NCI-H146 treated with DMSO at 0.1 percent for 48 hours (cell line): ENCODE measurements at regions not wholly inside any gene's neighbourhood (a gene's known extent, or its start where the extent isn't known, plus 50 kb on each side); places are given as distances from the start of the nearest gene placed in this dataset.

ENCODE experiments used
- DNase-seq: peaks from one replicate; lab custom pipeline; 2025; ENCODE audit not compliant: unreplicated experiment; lab: John Stamatoyannopoulos, UW

- no peak for DNase-seq
Observed at GRCh38 chr6:40196135-40196518, 261.9 kb upstream of the MOCS1 start.

GRCh38 chr6:40195428-40196134, 261.3 kb upstream of the MOCS1 start:
- DNase-seq, result no peak

GRCh38 chr6:40194447-40195170, 260.3 kb upstream of the MOCS1 start:
- DNase-seq, result no peak

- no peak for DNase-seq
Observed at GRCh38 chr6:40192516-40192915, 258.3 kb upstream of the MOCS1 start.

GRCh38 chr6:40188931-40189330, 254.7 kb upstream of the MOCS1 start:
- no peak for DNase-seq

- no peak for DNase-seq
Observed at GRCh38 chr6:40187535-40188144, 253.4 kb upstream of the MOCS1 start.

GRCh38 chr6:40185486-40185885, 251.2 kb upstream of the MOCS1 start:
- DNase-seq, result no peak

- DNase-seq, result no peak
Observed at GRCh38 chr6:40183902-40184301, 249.6 kb upstream of the MOCS1 start.

GRCh38 chr6:40181367-40181766, 247.1 kb upstream of the MOCS1 start:
- no peak for DNase-seq

- no peak for DNase-seq
Observed at GRCh38 chr6:40180271-40180670, 246.0 kb upstream of the MOCS1 start.

- DNase-seq, result no peak
Observed at GRCh38 chr6:40179496-40179895, 245.2 kb upstream of the MOCS1 start.

- no peak for DNase-seq
Observed at GRCh38 chr6:40177598-40177997, 243.3 kb upstream of the MOCS1 start.

- no peak for DNase-seq
Observed at GRCh38 chr6:40176152-40176551, 241.9 kb upstream of the MOCS1 start.

- no peak for DNase-seq
Observed at GRCh38 chr6:40172272-40172671, 238.0 kb upstream of the MOCS1 start.

- DNase-seq, result no peak
Observed at GRCh38 chr6:40171343-40171742, 237.1 kb upstream of the MOCS1 start.

GRCh38 chr6:40170856-40171255, 236.6 kb upstream of the MOCS1 start:
- DNase-seq, result no peak

GRCh38 chr6:40169878-40170277, 235.6 kb upstream of the MOCS1 start:
- no peak for DNase-seq

- no peak for DNase-seq
Observed at GRCh38 chr6:40166963-40167362, 232.7 kb upstream of the MOCS1 start.

- no peak for DNase-seq
Observed at GRCh38 chr6:40165036-40165709, 230.9 kb upstream of the MOCS1 start.

- no peak for DNase-seq
Observed at GRCh38 chr6:40164345-40164755, 230.1 kb upstream of the MOCS1 start.

- no peak for DNase-seq
Observed at GRCh38 chr6:40163924-40164323, 229.7 kb upstream of the MOCS1 start.

GRCh38 chr6:40162074-40162473, 227.8 kb upstream of the MOCS1 start:
- no peak for DNase-seq
